ENCODE measurements at regions not wholly inside any gene's neighbourhood (a gene's known extent, or its start where the extent isn't known, plus 50 kb on each side); places are given as distances from the start of the nearest gene placed in this dataset.

DNA sequence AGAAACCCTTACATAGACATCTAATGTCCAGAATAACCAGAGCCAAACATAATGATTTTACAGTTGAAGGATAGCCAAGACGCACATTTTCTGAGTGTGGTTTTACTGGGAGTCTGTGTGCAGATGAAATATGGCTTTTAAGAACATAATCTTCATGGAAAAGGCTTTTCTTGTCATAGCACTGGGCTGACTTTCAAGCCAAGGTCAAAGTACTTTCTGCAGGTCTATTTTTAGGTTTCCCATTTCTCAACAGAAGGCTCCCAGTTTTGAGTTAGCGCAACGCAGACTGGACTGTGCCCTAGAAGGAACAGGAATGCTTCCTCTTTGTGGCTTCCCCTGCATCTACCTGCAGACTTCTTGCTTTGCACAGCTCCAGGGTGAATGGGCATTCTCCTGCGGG, 92.3 kb upstream of the UPP2 start:
- no peak for DNase-seq (ENCODE audit: low read depth in 2 of 3, low spot score in 2 of 3)

- DNase-seq (ENCODE audit: low read depth in 2 of 3, low spot score in 2 of 3): no peak
Measured at GRCh38 chr2:158006961-158007719, 94.5 kb upstream of the UPP2 start.

DNA sequence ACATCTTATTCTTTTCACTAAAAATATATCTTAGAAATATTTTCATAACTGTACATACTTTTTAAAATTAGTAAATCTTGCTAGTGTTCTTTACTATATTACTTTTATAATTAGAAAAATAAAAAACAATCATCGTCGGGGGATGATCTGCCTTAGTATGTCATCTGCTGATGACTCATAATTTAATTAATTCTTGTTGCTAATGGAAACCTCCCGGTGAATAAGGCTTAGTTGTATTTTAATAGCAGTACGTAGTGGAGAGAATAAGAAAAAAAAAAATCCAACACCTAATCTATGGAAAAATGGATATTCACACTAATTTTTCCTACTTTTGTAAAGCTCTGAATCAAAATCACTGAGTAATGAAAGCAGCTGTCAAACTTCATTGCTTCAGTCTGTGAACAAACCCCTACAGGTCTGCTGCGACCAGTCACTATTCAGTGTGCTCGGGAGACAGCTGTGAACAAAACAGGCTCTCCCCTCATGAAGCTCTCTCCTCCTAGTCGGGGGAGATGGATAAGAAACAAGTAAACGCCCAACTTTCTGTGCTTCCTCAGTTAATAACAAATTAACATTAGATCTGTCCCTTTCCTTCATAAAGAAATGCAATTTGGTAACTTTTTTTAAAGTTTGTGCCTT, 97.4 kb upstream of the UPP2 start:
- no peak for DNase-seq (ENCODE audit: low read depth in 2 of 3, low spot score in 2 of 3)

DNA sequence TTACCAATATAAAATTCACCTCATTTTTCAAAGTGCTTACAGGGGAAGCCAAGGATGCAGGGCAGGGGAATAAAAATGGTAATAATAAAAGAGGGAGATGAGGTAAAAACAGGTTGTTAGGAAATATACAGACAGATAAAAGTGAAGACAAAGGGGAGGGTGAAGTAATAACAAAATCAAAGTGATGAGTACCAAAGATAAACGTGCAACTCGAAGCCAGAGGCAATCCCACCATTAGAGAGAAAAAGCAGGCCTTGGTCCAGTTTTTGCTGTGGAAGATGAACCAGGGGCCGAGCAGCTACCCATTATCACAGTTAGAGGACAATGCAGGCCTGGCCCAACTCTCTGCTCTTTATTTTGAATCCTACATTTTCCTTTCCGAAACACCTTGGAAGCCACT, 99.6 kb upstream of the UPP2 start:
- no peak for DNase-seq (ENCODE audit: low read depth in 2 of 3, low spot score in 2 of 3)

DNA sequence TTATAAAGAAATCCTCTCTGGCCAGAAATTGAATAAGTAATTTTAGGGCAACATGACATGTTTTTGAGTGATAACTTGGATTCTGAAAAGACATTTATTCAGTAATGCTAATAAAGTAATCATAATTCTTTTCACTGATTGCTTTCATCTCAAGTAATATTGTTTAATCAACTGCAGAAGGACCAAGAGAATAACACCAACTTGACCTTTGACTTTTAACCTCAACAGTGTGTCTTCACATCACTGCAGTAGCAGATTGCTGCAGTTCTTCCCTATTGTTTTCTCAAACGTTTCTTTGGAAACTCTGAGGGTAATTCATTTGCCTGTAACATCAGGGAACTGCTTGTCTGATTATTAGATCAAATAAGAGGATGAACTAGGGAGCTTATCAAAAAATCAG, 104.9 kb upstream of the UPP2 start:
- DNase-seq (ENCODE audit: low read depth in 2 of 3, low spot score in 2 of 3): no peak

DNA sequence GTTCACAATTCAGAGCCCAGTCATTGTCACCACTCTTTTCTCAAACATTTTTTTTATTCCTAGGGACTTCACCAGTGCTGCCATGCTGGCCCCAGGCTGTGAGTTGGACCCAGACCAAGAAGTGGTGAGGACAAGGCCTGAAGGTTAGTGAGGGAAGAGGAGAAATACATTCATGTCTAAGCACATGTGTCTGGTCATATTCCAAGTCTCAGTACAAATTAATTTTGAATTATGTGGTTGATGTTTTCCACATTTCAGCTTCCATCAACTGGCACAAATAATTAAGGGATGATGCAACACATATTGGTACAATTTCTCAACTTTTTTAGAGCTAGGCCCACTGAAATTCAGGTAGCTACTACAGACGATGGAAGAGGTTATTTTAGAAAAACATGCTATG, 106.6 kb upstream of the UPP2 start:
- DNase-seq (ENCODE audit: low read depth in 2 of 3, low spot score in 2 of 3): no peak

DNA sequence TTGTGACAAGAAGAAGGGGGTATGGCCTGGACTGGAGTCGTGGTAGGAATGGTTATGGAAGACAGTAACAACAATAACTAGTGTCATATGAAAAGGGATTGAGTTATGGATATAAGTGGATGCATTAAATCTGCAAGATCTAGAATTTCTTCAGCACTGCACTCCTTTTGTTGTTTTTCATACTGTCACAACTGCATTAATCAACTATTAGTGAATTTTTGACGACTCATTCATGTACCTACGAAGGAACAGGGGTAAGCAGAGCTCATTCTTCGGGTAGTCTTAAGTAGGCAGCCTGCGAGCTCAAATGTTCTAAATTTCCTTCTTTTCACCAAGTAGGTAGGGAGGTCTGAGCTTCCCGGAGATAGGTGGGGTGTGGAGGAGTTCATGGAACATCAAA, 109.7 kb upstream of the UPP2 start:
- DNase-seq (ENCODE audit: low read depth in 2 of 3, low spot score in 2 of 3): no peak

GRCh38 chr2:157990173-157990572, 111.5 kb upstream of the UPP2 start:
- DNase-seq (ENCODE audit: low read depth in 2 of 3, low spot score in 2 of 3): no peak

DNA sequence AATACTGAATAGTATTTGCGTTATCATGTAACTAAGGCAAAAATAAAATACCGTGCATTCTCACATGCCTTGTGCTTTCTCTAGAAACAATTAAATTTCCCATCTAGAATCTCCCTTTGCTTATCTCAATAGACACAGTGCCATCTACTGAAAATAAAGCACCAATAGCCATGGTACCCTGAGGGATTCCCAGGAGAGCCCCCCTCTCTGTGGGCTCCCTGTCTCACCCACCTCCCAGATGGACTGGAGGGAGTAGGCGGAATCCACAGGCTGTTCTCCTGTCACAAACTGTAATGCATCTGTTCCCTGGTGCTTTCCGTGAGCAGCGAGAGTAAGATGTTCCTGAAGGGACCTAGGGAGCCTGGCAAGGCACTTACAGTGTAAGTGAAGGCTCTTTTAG, 112.4 kb upstream of the UPP2 start:
- DNase-seq (ENCODE audit: low read depth in 2 of 3, low spot score in 2 of 3): no peak

DNA sequence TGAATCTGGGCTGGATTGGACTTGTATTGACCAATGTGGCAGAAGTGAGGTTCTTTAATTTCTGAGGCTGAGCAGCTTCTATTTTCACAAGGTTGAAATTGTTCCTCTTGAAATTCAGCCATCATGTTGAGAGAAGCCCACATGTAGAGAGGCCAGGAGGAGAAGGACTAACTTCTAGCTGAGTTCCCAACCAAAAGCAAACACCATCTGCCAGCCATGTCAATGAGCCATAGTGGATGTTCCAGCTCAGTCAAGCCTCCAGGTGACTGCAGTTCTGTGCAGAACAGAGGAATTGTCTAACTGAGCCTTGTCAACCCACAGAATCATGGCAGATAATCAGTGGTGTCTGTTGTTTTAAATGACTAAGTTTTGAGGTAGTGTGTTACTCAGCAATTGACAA, 110.6 kb upstream of the ACVR1 start:
- no peak for DNase-seq (ENCODE audit: low read depth in 2 of 3, low spot score in 2 of 3)

DNA sequence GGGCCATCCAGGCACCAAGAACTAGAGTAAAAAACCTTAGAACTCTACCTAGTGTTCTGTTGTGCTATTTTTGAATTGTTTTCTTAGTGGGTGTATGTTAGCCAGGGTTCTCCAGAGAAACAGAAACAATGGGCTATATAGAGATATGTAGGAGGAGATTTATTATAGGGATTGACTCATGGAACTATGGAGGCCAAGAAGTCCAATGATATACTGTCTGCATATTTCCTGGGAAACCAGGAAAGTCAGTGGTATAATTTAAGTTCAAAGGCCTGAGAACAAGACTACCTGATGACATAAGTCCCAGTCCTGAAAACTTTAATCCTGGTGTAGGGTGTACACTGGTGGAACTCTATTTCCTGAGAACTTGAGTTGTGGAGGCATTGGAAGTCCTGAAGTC, 108.7 kb upstream of the ACVR1 start:
- DNase-seq (ENCODE audit: low read depth in 2 of 3, low spot score in 2 of 3): no peak

GRCh38 chr2:157980020-157980419, 103.9 kb upstream of the ACVR1 start:
- DNase-seq (ENCODE audit: low read depth in 2 of 3, low spot score in 2 of 3): no peak

DNA sequence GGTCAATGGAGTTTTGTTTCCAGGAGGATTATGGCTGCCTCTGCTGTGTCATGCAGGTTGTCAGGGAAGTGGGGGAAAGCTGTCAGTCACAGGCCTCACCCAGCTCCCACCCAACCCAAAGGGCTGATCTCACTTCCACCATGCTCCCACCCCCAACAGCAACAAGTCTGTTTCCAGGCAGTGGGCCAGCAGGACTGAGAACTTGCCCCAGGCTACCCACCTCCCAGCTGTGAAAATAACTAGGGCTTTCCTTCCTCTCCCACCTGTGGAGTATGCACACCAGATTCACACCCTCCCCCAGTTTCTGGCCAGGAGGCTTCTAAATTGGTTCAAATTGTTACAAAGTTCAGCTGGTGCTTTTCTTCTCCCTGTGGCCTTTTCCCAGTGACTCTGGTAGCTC, 95.6 kb upstream of the ACVR1 start:
- DNase-seq (ENCODE audit: low read depth in 2 of 3, low spot score in 2 of 3): no peak

GRCh38 chr2:157967856-157968255, 91.7 kb upstream of the ACVR1 start:
- no peak for DNase-seq (ENCODE audit: low read depth in 2 of 3, low spot score in 2 of 3)

DNA sequence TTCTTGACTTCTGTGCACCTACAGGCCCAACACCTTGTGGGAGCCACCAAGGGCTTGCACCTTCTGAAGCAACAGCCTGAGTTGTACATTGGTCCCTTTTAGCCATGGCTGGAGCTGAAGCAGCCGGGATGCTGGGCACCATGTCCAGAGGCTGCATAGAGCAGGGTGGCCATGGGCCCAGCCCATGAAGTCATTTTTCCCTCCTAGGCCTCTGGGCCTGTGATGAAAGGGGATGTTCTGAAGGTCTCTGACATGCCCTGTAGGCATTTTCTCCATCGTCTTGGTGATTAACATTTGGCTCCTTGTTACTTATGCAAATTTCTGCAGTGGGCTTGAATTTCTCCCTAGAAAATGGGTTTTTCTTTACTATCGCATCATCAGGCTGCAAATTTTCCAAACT, 83.1 kb upstream of the ACVR1 start:
- DNase-seq (ENCODE audit: low read depth in 2 of 3, low spot score in 2 of 3): no peak

GRCh38 chr2:157957596-157957995, 81.5 kb upstream of the ACVR1 start:
- DNase-seq (ENCODE audit: low read depth in 2 of 3, low spot score in 2 of 3): no peak

- DNase-seq (ENCODE audit: low read depth in 2 of 3, low spot score in 2 of 3): no peak
Measured at GRCh38 chr2:157952558-157952957, 76.4 kb upstream of the ACVR1 start.

DNA sequence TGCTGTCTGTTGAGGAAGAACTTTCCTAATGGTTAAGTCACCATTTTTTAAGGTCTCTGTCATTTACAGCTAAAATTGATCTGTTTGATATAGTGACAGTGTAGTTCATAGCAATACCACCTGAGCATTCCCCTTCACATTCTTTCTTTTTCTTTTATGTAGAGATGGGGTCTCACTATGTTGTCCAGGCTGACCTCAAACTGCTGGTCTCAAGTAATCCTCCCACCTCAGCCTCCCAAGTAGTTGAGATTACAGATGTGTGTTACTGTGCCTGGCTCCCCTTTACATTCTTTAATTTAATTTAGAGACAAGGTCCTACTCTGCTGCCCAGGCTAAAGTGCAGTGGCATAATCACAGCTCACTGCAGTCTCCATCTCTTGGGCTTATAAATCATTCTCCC, 72.7 kb upstream of the ACVR1 start:
- DNase-seq (ENCODE audit: low read depth in 2 of 3, low spot score in 2 of 3): no peak

DNA sequence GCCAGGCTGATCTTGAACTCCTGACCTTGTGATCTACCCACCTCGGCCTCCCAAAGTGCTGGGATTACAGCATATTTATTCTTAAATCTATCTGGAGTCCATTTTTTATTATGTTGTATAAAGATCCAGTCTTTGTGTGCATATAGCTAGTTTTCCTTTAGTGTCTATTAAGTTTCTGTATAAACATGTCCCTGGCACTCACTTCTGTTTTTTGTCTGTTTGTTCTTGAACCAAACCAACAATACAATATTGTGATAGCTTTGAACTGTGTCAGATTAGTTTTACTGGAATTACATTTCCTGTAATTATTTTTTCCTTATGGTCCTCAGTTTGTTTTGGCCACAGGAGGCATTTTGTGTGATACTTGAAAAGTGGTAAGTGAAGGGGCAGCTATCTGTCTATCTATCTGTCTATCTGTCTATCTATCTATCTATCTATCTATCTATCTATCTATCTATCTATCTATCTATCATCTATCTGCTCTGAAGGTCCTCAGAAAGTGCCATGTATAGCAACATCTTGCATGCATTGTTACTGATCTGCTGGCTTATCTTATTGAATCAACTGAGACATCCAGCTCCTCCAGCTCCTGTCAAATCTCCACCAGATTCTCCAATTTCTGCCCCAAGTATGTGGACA, 70.9 kb upstream of the ACVR1 start:
- no peak for DNase-seq (ENCODE audit: low read depth in 2 of 3, low spot score in 2 of 3)

DNA sequence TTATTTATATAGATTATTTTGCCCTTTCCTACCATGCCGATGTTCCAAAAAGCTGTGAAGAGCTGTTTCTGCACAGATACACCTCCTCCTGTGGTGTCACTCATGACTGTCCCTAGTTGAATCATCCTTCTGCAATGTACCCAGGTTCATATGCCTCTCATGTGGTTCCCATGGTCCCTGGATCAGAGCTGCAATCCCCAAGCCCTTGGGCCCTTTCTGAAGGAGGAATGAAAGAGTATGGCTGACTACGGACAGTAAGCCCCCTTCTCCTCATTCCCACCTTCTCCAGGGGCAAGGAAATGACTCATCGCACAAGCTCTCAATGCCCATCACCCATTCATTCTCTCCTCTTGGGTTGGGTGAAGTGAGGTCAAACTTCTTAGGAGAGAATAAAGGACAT, 63.9 kb upstream of the ACVR1 start:
- no peak for DNase-seq (ENCODE audit: low read depth in 2 of 3, low spot score in 2 of 3)

- no peak for DNase-seq (ENCODE audit: low read depth in 2 of 3, low spot score in 2 of 3)
Measured at GRCh38 chr2:157938556-157938955, 62.4 kb upstream of the ACVR1 start.

- DNase-seq (ENCODE audit: low read depth in 2 of 3, low spot score in 2 of 3): no peak
Measured at GRCh38 chr2:157936406-157936805, 60.3 kb upstream of the ACVR1 start.

Data from activated CD8-positive, alpha-beta memory T cell treated with anti-CD3 and anti-CD28 coated beads for 48 hours (primary cell).